HG03064 (cell line): ENCODE measurements at regions not wholly inside any gene's neighbourhood (a gene's known extent, or its start where the extent isn't known, plus 50 kb on each side); places are given as distances from the start of the nearest gene placed in this dataset.
"Not testable (repeated sequence)": the region's sequence is repeated elsewhere in the genome, so short reads cannot be mapped to it uniquely, and the experiment has no call there.

Source experiments
- ATAC-seq: cut with Tn5 transposase; IDR thresholded peaks from one replicate; pipeline ENCODE4 v1.9.1; 2021; ENCODE audit warnings: low read depth; ENCODE audit not compliant: unreplicated experiment

GRCh38 chr3:194959666-194960065, 274.0 kb downstream of the FAM43A start:
- ATAC-seq: not testable (repeated sequence)

GRCh38 chr3:194960446-194961032, 274.9 kb downstream of the FAM43A start:
- no peak for ATAC-seq

- ATAC-seq: no peak
Measured at GRCh38 chr3:194961149-194961548, 275.5 kb downstream of the FAM43A start.

GRCh38 chr3:194961571-194961970, 275.9 kb downstream of the FAM43A start:
- no peak for ATAC-seq

- no peak for ATAC-seq
Measured at GRCh38 chr3:194962056-194962455, 276.4 kb downstream of the FAM43A start.

- no peak for ATAC-seq
Measured at GRCh38 chr3:194964809-194965208, 279.1 kb downstream of the FAM43A start.

- ATAC-seq: no peak
Measured at GRCh38 chr3:194967151-194968117, 281.8 kb downstream of the FAM43A start.

GRCh38 chr3:194970066-194970465, 284.4 kb downstream of the FAM43A start:
- no peak for ATAC-seq

GRCh38 chr3:194971009-194971408, 285.3 kb downstream of the FAM43A start:
- ATAC-seq: no peak

GRCh38 chr3:194971965-194972364, 286.3 kb downstream of the FAM43A start:
- no peak for ATAC-seq

- ATAC-seq: no peak
Measured at GRCh38 chr3:194972641-194973040, 287.0 kb downstream of the FAM43A start.

- ATAC-seq: no peak
Measured at GRCh38 chr3:194973366-194974000, 287.8 kb downstream of the FAM43A start.

- no peak for ATAC-seq
Measured at GRCh38 chr3:194974468-194975135, 288.9 kb downstream of the FAM43A start.

GRCh38 chr3:194976049-194976451, 290.4 kb downstream of the FAM43A start:
- ATAC-seq: no peak

GRCh38 chr3:194976874-194977273, 291.2 kb downstream of the FAM43A start:
- no peak for ATAC-seq

GRCh38 chr3:194977356-194977755, 291.7 kb downstream of the FAM43A start:
- no peak for ATAC-seq

- no peak for ATAC-seq
Measured at GRCh38 chr3:194979173-194979572, 291.8 kb downstream of the XXYLT1 start.

GRCh38 chr3:194982472-194982871, 288.5 kb downstream of the XXYLT1 start:
- no peak for ATAC-seq

- ATAC-seq: no peak
Measured at GRCh38 chr3:194983121-194983520, 287.8 kb downstream of the XXYLT1 start.

GRCh38 chr3:194983620-194984019, 287.3 kb downstream of the XXYLT1 start:
- ATAC-seq: no peak

- ATAC-seq: no peak
Measured at GRCh38 chr3:194984066-194984465, 286.9 kb downstream of the XXYLT1 start.
